ENCODE measurements at regions not wholly inside any gene's neighbourhood (a gene's known extent, or its start where the extent isn't known, plus 50 kb on each side); places are given as distances from the start of the nearest gene placed in this dataset.

DNA sequence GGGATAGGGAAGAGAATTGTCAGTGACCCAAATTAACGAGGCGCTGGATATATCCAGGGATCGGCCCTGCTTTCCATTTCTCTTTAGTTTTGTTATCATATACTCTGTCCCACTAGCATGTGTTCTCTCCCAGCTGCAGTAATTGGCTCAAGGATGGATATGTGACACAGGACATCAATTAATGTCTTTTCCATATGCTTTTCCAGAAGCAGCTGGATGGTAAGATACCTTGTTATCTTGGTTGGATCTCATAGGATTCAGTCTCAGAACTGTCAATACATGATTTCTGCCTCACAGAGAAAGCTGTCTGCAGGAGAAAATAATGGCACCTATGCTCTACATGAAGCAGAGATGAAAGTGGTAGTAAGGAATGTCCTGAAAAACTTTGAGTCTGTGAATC, 157.1 kb upstream of the SPRY2 start (continued):
- TF ChIP-seq SRF (IDR thresholded peaks at IDR 0.05; ENCODE audit: low read depth in 2 of 2, low read length in 2 of 2) (no peak), BCLAF1 (IDR thresholded peaks at IDR 0.05) (no peak), BCL11A (IDR thresholded peaks at IDR 0.05; ENCODE audit: low read depth, low read length) (no peak)
- TF ChIP-seq, protein P1, sequence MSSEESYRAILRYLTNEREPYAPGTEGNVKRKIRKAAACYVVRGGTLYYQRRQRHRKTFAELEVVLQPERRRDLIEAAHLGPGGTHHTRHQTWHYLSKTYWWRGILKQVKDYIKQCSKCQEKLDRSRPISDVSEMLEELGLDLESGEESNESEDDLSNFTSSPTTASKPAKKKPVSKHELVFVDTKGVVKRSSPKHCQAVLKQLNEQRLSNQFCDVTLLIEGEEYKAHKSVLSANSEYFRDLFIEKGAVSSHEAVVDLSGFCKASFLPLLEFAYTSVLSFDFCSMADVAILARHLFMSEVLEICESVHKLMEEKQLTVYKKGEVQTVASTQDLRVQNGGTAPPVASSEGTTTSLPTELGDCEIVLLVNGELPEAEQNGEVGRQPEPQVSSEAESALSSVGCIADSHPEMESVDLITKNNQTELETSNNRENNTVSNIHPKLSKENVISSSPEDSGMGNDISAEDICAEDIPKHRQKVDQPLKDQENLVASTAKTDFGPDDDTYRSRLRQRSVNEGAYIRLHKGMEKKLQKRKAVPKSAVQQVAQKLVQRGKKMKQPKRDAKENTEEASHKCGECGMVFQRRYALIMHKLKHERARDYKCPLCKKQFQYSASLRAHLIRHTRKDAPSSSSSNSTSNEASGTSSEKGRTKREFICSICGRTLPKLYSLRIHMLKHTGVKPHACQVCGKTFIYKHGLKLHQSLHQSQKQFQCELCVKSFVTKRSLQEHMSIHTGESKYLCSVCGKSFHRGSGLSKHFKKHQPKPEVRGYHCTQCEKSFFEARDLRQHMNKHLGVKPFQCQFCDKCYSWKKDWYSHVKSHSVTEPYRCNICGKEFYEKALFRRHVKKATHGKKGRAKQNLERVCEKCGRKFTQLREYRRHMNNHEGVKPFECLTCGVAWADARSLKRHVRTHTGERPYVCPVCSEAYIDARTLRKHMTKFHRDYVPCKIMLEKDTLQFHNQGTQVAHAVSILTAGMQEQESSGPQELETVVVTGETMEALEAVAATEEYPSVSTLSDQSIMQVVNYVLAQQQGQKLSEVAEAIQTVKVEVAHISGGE (CRISPR knock-in tag; IDR thresholded peaks at IDR 0.05): no peak

DNA sequence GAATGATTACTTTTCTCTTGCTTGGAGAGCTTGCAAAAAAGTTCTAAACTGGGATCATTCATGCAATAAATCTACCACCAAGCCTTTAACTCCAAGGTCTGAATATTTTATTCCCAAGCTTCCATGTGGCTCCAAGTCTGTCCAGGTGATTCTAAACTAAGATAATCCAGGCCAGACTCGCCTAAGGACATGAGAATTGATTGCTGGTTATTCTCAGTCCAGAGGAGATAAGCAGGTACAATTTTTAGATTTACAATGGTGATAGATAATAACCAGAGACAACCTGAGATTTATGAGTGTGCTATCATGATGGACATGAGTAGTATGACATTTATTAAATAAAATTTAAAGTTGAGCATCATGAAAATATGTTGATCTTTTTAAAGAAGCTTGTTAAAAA, 156.5 kb upstream of the SPRY2 start:
- ChIA-PET CTCF (interaction anchor here (0.9 to 1.5 kb wide), 3 partner anchors 11 to 51 kb away, joined by 3 to 4 read pairs (median 4); no protein-coding TSS in a partner anchor), SMC1A (ENCODE audit: uncharacterized antibody, unreplicated experiment) (interaction anchor here (0.6 to 2.7 kb wide), 9 partner anchors 11 to 46 kb away, joined by 3 to 9 read pairs (median 4); no protein-coding TSS in a partner anchor), RAD21 (ENCODE audit: unreplicated experiment) (interaction anchor here (1.3 kb wide), 1 partner anchor 17 kb away, joined by 3 read pairs; no protein-coding TSS in a partner anchor), POLR2A (interaction anchor here (0.6 to 1.0 kb wide), 3 partner anchors 13 to 179 kb away, joined by 3 to 7 read pairs (median 3); no protein-coding TSS in a partner anchor)
- no peak overlapping the region for H3K27ac ChIP-seq (ENCODE audit: control insufficient read depth, insufficient read depth)
- no peak overlapping the region for H2AFZ ChIP-seq (ENCODE audit: control insufficient read depth, low read depth, low read length)
- no TSS peak for BruUV-seq (replicated peaks)
- intact Hi-C loops (cut with micrococcal nuclease; ENCODE audit: unreplicated experiment) (no loop called here), in situ Hi-C loops (cut with MboI) (no loop called here)
- no peaks in the 10 kb centered on the region for H3K9me3 ChIP-seq (replicated peaks; ENCODE audit: control insufficient read depth, insufficient read depth, low read length)
- no peak overlapping the region for H3K9ac ChIP-seq (ENCODE audit: control insufficient read depth, insufficient read depth, low read length)
- H3K36me3 ChIP-seq (ENCODE audit: control insufficient read depth in 2 of 2, insufficient read depth in 2 of 2, low read length in 1 of 2): no peaks in the 10 kb centered on the region
- H3K4me2 ChIP-seq (ENCODE audit: control insufficient read depth, insufficient read depth): no peak overlapping the region
- no peaks in the 10 kb centered on the region for H3K4me1 ChIP-seq (ENCODE audit: control insufficient read depth, insufficient read depth, low read length)
- H3K27me3 ChIP-seq (replicated peaks in 1 of 2; ENCODE audit: control insufficient read depth in 2 of 2, insufficient read depth in 2 of 2, low read length in 1 of 2): no peaks in the 10 kb centered on the region
- no peaks in the 10 kb centered on the region for H3K79me2 ChIP-seq (ENCODE audit: control insufficient read depth, insufficient read depth, low read length)
- TF ChIP-seq IRF4 (IDR thresholded peaks at IDR 0.05; ENCODE audit: low read depth, low read length) (no peak), KDM1A (IDR thresholded peaks at IDR 0.05; ENCODE audit: borderline replicate concordance) (no peak), HDAC2 (IDR thresholded peaks at IDR 0.05) (no peak), NR2C1 (IDR thresholded peaks at IDR 0.05) (no peak), TBL1XR1 (IDR thresholded peaks at IDR 0.05; ENCODE audit: low read depth, low read length) (no peak)
- TF ChIP-seq, protein P2, sequence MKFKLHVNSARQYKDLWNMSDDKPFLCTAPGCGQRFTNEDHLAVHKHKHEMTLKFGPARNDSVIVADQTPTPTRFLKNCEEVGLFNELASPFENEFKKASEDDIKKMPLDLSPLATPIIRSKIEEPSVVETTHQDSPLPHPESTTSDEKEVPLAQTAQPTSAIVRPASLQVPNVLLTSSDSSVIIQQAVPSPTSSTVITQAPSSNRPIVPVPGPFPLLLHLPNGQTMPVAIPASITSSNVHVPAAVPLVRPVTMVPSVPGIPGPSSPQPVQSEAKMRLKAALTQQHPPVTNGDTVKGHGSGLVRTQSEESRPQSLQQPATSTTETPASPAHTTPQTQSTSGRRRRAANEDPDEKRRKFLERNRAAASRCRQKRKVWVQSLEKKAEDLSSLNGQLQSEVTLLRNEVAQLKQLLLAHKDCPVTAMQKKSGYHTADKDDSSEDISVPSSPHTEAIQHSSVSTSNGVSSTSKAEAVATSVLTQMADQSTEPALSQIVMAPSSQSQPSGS (IDR thresholded peaks at IDR 0.05; ENCODE audit: low read length): no peak
- TF ChIP-seq, protein P3, sequence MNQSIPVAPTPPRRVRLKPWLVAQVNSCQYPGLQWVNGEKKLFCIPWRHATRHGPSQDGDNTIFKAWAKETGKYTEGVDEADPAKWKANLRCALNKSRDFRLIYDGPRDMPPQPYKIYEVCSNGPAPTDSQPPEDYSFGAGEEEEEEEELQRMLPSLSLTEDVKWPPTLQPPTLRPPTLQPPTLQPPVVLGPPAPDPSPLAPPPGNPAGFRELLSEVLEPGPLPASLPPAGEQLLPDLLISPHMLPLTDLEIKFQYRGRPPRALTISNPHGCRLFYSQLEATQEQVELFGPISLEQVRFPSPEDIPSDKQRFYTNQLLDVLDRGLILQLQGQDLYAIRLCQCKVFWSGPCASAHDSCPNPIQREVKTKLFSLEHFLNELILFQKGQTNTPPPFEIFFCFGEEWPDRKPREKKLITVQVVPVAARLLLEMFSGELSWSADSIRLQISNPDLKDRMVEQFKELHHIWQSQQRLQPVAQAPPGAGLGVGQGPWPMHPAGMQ (IDR thresholded peaks at IDR 0.05; ENCODE audit: borderline replicate concordance): no peak
- H4K20me1 ChIP-seq (ENCODE audit: control insufficient read depth, insufficient read depth): no peaks in the 10 kb centered on the region
- DNase-seq (ENCODE audit: low read depth, low spot score): no peak
- WGBS (ENCODE audit: insufficient coverage, insufficient replicate concordance, low lambda C conversion rate, missing lambda C conversion rate): 0% methylated on average over 1 of the region's 1 CpG
- no peak for ATAC-seq
- no peak overlapping the region for H3K4me3 ChIP-seq
- no peak for FAIRE-seq

Measured in GM12878 (cell line).